Subcutaneous abdominal adipose tissue (tissue), 5 donors: ENCODE measurements at regions not wholly inside any gene's neighbourhood (a gene's known extent, or its start where the extent isn't known, plus 50 kb on each side); places are given as distances from the start of the nearest gene placed in this dataset.
"Not testable (repeated sequence)": the region's sequence is repeated elsewhere in the genome, so short reads cannot be mapped to it uniquely, and the experiment has no call there.

ENCODE experiments used
- H3K27ac ChIP-seq: one replicate; pipeline ENCODE4 v1.7.0; 2013; ENCODE audit warnings: low read depth, mild to moderate bottlenecking, inconsistent platforms, low read length, moderate library complexity
- H3K27me3 ChIP-seq, 5 donors: one replicate each; pipeline ENCODE4 v1.7.0; 2013; ENCODE audit warnings: low read length in 5 of 5, inconsistent platforms in 1 of 5; ENCODE audit not compliant: control insufficient read depth in 5 of 5, insufficient read depth in 4 of 5
- H3K36me3 ChIP-seq, 5 donors: one replicate each; pipeline ENCODE4 v1.7.0; 2013; ENCODE audit warnings: low read length in 5 of 5; ENCODE audit not compliant: control insufficient read depth in 5 of 5, insufficient read depth in 5 of 5
- H3K4me1 ChIP-seq, 5 donors: one replicate each; pipeline ENCODE4 v1.7.0; 2013; ENCODE audit warnings: low read length in 5 of 5, mild to moderate bottlenecking in 3 of 5, moderate library complexity in 1 of 5; ENCODE audit not compliant: control insufficient read depth in 5 of 5, insufficient read depth in 5 of 5
- H3K4me3 ChIP-seq, 5 donors: one replicate each; pipeline ENCODE4 v1.7.0; 2013; ENCODE audit warnings: low read length in 5 of 5, low read depth in 1 of 5
- H3K9ac ChIP-seq, 5 donors: one replicate each; pipeline ENCODE4 v1.7.0; 2013; ENCODE audit warnings: low read length in 5 of 5, mild to moderate bottlenecking in 4 of 5, moderate library complexity in 3 of 5
- H3K9me3 ChIP-seq, 5 donors: one replicate each; pipeline ENCODE4 v1.7.0; 2013; ENCODE audit warnings: low read length in 5 of 5; ENCODE audit not compliant: control insufficient read depth in 5 of 5
- donor health status: healthy.
- donor health status: healthy.
- donor health status: healthy.
- donor health status: healthy.
- donor health status: healthy.

DNA sequence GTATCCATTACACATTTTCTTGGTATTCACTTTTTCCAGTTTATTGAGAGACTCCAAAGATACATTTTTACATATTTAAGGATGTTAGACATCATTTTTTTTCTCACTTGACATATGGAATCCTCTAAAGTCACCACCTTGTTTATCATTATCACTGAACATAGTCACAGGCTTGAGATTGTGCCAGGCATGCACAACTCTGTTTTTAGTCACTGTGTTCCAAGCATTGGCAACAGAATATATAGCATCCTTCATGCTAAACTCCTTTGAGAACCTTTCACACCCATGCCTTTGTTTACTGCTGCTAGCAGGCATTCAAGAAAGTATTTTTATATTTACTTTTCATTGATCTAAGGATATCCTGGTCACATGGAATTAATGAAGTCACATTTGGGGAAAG, 668.6 kb upstream of the ARRDC3 start:
- Histone ChIP-seq H3K9ac (no peak overlapping the region), H3K4me3 (no peak overlapping the region), H3K4me1 (no peaks in the 10 kb centered on the region), H3K27ac (no peak overlapping the region), H3K36me3 (no peaks in the 10 kb centered on the region), H3K9me3 (peaks cover 0 to 10% (median 0%) of the 10 kb centered on the region in 5 donors), H3K27me3 (no peaks in the 10 kb centered on the region)

GRCh38 chr5:92050970-92051369, 667.9 kb upstream of the ARRDC3 start:
- H3K4me1 ChIP-seq = no peaks in the 10 kb centered on the region
- no peak overlapping the region for H3K4me3 ChIP-seq
- peaks cover 0 to 7% (median 0%) of the 10 kb centered on the region in 5 donors for H3K9me3 ChIP-seq
- no peaks in the 10 kb centered on the region for H3K27me3 ChIP-seq
- no peak overlapping the region for H3K27ac ChIP-seq
- no peaks in the 10 kb centered on the region for H3K36me3 ChIP-seq
- no peak overlapping the region for H3K9ac ChIP-seq

DNA sequence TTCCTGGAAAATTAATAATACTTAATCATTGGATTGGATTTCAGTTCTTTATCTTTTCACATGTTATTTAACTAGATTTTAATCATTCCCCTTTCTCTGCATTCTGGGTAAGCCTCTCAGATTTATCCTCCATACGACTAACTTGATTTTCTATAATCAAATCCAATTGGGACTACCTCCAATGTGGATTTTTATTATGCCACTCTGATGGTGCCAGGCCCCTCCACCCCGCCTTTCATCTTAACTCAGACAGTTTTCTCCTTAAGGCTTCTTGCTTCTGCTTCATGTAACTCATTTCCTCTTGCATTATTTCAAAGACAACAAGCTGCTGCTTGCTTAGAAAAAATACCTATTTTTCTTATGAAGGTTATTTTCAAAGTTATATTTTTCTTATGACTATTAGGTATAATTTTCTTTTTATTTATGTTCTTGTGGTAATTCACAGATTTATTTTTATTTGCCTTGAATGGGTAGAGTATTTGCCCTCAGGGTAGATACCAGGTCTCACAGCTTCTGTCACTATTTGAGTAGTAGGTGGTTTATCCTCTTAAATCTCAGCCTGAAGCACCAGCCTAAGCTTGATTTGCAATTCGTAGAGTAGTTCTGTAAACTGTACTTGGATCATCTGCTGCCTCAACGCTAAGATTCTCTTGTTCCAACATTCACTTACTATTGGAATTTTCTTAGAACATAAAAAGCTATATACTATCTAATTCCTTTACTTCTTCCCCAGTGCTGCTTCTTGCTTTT, 659.0 kb upstream of the ARRDC3 start:
- no peaks in the 10 kb centered on the region for H3K27me3 ChIP-seq
- no peaks in the 10 kb centered on the region for H3K9me3 ChIP-seq
- no peaks in the 10 kb centered on the region for H3K36me3 ChIP-seq
- no peaks in the 10 kb centered on the region for H3K4me1 ChIP-seq
- H3K9ac ChIP-seq = no peak overlapping the region
- H3K27ac ChIP-seq = no peak overlapping the region
- no peak overlapping the region for H3K4me3 ChIP-seq

DNA sequence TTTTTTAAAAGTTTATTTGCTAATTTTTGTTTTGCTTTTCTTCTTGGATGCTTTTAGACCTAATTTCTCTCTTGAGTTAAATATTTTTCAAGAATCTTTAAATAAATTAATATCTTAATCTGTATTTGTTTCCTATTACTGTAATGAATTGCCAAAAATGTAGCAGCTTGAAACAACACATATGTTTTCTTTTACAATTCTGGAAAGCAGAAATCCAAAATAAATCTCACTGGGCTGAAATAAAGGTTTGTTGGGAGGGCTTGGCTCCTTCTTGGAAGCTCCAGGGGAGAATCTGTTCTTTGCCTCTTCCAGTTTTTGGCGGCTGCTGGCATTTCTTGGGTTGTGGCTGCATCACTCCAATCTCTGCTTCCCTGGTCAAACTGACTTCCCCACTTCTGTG, 658.1 kb upstream of the ARRDC3 start:
- H3K4me1 ChIP-seq = no peaks in the 10 kb centered on the region
- H3K9ac ChIP-seq = no peak overlapping the region
- no peaks in the 10 kb centered on the region for H3K36me3 ChIP-seq
- no peak overlapping the region for H3K4me3 ChIP-seq
- no peaks in the 10 kb centered on the region for H3K27me3 ChIP-seq
- no peak overlapping the region for H3K27ac ChIP-seq
- H3K9me3 ChIP-seq = no peaks in the 10 kb centered on the region

DNA sequence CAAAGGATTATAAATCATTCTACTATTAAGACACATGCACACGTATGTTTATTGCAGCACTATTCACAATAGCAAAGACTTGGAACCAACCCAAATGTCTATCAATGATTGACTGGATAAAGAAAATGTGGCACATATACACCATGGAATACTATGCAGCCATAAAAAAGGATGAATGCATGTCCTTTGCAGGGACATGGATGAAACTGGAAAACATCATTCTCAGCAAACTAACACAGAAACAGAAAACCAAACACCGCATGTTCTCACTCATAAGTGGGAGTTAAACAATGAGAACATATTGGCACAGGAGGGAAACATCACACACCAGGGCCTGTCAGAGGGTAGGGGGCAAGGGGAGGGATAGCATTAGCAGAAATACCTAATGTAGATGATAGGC, 646.7 kb upstream of the ARRDC3 start:
- not testable (repeated sequence) for H3K27me3 ChIP-seq, H3K4me1 ChIP-seq, H3K27ac ChIP-seq, H3K9me3 ChIP-seq, H3K9ac ChIP-seq, H3K36me3 ChIP-seq, H3K4me3 ChIP-seq

GRCh38 chr5:92023555-92023954, 640.4 kb upstream of the ARRDC3 start:
- H3K9ac ChIP-seq = no peak overlapping the region
- H3K4me1 ChIP-seq = no peaks in the 10 kb centered on the region
- H3K36me3 ChIP-seq = no peaks in the 10 kb centered on the region
- no peaks in the 10 kb centered on the region for H3K27me3 ChIP-seq
- H3K9me3 ChIP-seq = no peaks in the 10 kb centered on the region
- no peak overlapping the region for H3K4me3 ChIP-seq
- no peak overlapping the region for H3K27ac ChIP-seq

- Histone ChIP-seq H3K36me3 (no peaks in the 10 kb centered on the region), H3K9me3 (no peaks in the 10 kb centered on the region), H3K27ac (no peak overlapping the region), H3K27me3 (no peaks in the 10 kb centered on the region), H3K4me1 (no peaks in the 10 kb centered on the region), H3K4me3 (no peak overlapping the region), H3K9ac (no peak overlapping the region)
Observed at GRCh38 chr5:92023141-92023471, 640.0 kb upstream of the ARRDC3 start.

DNA sequence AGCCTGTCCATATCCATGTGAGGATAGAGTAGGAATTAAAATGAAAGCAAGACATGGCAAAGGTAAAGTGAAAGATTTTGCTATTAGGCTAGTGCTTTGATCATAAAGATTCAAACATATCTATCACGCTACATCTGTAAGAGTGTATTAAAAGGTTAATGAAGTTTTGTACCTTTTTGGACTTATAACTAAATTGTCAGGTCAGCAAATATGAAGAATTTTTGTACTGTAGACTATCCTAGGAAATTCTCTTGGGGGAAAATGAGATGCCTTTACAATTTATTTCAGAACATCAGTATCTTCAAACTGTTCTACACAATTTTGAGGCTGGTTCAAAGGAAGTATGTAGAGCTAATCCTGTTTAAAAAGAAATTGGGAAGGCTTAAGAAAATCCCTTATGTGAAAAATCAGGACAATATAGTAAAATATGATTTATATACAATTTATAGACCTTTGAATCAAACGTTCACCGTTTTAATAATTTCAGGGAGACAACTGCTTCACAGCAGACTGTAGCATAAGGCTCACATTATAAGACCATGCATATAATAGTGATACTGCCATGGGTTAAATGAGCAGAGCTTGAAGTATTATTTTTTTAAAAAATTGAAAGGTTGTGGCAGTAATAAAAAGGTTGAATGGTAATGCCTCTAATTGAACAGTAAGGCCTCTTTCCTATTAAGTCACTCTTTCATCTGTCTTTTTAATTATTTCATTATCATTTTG, 639.5 kb upstream of the ARRDC3 start:
- no peak overlapping the region for H3K4me3 ChIP-seq
- no peak overlapping the region for H3K9ac ChIP-seq
- no peaks in the 10 kb centered on the region for H3K27me3 ChIP-seq
- no peak overlapping the region for H3K27ac ChIP-seq
- no peaks in the 10 kb centered on the region for H3K4me1 ChIP-seq
- no peaks in the 10 kb centered on the region for H3K9me3 ChIP-seq
- no peaks in the 10 kb centered on the region for H3K36me3 ChIP-seq

DNA sequence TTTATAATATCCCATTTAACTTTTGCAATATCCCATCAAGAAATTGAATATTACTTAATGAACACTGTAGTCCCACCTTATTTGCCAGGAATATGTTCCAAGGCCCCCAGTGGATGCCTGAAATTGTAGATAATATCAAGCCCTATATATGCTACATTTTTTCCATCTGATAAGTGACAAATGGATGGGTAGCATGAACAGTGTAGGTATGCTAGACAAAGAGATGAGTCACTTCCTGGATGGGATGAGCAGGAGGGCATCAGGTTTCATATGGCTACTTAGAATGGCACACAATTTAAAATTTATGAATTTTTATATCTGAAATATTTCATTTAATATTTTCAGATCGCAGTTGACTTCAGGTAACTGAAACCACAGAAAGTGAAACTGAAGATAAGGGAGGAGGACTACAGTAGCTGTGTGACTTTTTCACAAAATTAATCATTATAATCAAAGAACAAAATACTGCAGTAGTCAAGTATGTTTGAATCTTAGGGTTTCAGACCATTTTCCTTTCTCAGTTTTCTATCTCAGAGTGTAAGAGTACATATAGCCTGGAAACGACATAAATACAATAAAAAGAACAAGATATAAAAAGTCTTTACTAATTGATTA, 636.4 kb upstream of the ARRDC3 start:
- Histone ChIP-seq H3K27ac (no peak overlapping the region), H3K9me3 (no peaks in the 10 kb centered on the region), H3K4me3 (no peak overlapping the region), H3K27me3 (no peaks in the 10 kb centered on the region), H3K36me3 (no peaks in the 10 kb centered on the region), H3K9ac (no peak overlapping the region), H3K4me1 (no peaks in the 10 kb centered on the region)

DNA sequence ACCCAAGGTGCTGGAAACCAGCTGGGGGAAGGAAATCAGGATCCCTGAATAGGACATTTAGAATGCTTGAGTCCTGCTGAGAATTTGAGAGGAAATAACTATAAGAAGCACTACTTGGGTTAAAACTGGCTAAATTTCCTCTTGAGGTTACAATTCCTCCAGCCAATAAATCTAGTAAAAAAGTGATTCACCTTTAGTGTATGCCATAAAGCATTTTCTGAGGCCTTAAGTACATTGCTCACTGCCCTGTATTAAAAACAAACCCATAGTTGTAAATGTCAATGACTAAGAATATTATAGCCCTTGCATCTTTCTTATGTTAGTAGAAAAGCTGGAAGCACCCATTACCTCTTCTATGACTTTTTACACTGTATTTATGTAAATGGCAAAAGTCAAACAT, 634.7 kb upstream of the ARRDC3 start:
- no peaks in the 10 kb centered on the region for H3K9me3 ChIP-seq
- no peaks in the 10 kb centered on the region for H3K36me3 ChIP-seq
- no peak overlapping the region for H3K27ac ChIP-seq
- H3K4me1 ChIP-seq = no peaks in the 10 kb centered on the region
- H3K4me3 ChIP-seq = no peak overlapping the region
- no peak overlapping the region for H3K9ac ChIP-seq
- no peaks in the 10 kb centered on the region for H3K27me3 ChIP-seq
